Stomach (tissue), 8 donors: ENCODE measurements at regions not wholly inside any gene's neighbourhood (a gene's known extent, or its start where the extent isn't known, plus 50 kb on each side); places are given as distances from the start of the nearest gene placed in this dataset.

Source experiments
- DNase-seq, 2 donors: peaks; one replicate each; pipeline versions ENCODE4 v3.0.0 to v3.0.0-alpha.2; 2013 to 2019
- H3K27ac ChIP-seq, 5 donors: fragments of 200-600 bp in 4 of 5; sonication (generic) in 4 of 5; one replicate each; pipeline ENCODE4 v1.5.1; 2013 to 2019; ENCODE audit warnings: mild to moderate bottlenecking in 1 of 5, moderate library complexity in 1 of 5
- H3K27me3 ChIP-seq, 3 donors: fragments of 200-600 bp; sonication (generic); one replicate each; pipeline ENCODE4 v1.5.1; 2017 to 2019; ENCODE audit warnings: mixed run types in 1 of 3
- H3K36me3 ChIP-seq, 4 donors: fragments of 200-600 bp; sonication (generic); 1 replicate in 3 of 4; 2 replicates in 1 of 4; pipeline ENCODE4 v1.5.1; 2016 to 2019
- H3K4me1 ChIP-seq, 4 donors: fragments of 200-600 bp; sonication (generic); one replicate each; pipeline ENCODE4 v1.5.1; 2016 to 2019
- H3K4me3 ChIP-seq, 4 donors: fragments of 200-600 bp; sonication (generic) in 3 of 4; one replicate each; pipeline ENCODE4 v1.5.1; 2016 to 2019; ENCODE audit warnings: mild to moderate bottlenecking in 1 of 4
- H3K9me3 ChIP-seq, 4 donors: fragments of 200-600 bp; sonication (generic); one replicate each; pipeline ENCODE4 v1.5.1; 2016 to 2019
- EP300 ChIP-seq: sonication (generic); formaldehyde crosslinking; IDR thresholded peaks from one replicate; pipeline ENCODE4 v1.6.1; 2017; ENCODE audit warnings: antibody characterized with exemption
- POLR2A ChIP-seq, 4 donors: fragments of 450-650 bp; IDR thresholded peaks; one replicate each; pipeline ENCODE4 v1.6.1; 2016; ENCODE audit warnings: antibody characterized with exemption in 4 of 4, control low read depth in 2 of 4, mild to moderate bottlenecking in 1 of 4, moderate library complexity in 1 of 4
- POLR2AphosphoS5 ChIP-seq, 3 donors: sonication (generic); formaldehyde crosslinking; IDR thresholded peaks; one replicate each; pipeline ENCODE4 v1.6.1; 2016; ENCODE audit warnings: antibody characterized with exemption in 3 of 3
- WGBS, 5 donors: extraction: QIAGEN DNeasy Blood & Tissue Kit in 3 of 5; methylation state at CpG; one replicate each; pipeline versions ENCODE4 v1.1.5 to v1.1.7; 2013 to 2018; 5-methylcytosine and 5-hydroxymethylcytosine counted together
- intact Hi-C: fragments of 100-400 bp; cut with DNase I; formaldehyde crosslinking; loops from one replicate; pipeline ENCODE4 v1.15.1; 2023; ENCODE audit warnings: low total_unique reads
- TF ChIP-seq, protein P1 (sequence below), 7 experiments: fragments of 450-650 bp in 4 of 7; fragments of 200-600 bp in 3 of 7; sonication (generic) in 3 of 7; IDR thresholded peaks; one replicate each; pipeline ENCODE4 v1.5.1; 2016 to 2019; ENCODE audit warnings: antibody characterized with exemption in 7 of 7, control low read depth in 2 of 7, mild to moderate bottlenecking in 1 of 7
- donor health status: healthy with polysubstance abuse.
- donor health status: Bipolar disorder and iron deficiency.
- donor health status: healthy.

DNA sequence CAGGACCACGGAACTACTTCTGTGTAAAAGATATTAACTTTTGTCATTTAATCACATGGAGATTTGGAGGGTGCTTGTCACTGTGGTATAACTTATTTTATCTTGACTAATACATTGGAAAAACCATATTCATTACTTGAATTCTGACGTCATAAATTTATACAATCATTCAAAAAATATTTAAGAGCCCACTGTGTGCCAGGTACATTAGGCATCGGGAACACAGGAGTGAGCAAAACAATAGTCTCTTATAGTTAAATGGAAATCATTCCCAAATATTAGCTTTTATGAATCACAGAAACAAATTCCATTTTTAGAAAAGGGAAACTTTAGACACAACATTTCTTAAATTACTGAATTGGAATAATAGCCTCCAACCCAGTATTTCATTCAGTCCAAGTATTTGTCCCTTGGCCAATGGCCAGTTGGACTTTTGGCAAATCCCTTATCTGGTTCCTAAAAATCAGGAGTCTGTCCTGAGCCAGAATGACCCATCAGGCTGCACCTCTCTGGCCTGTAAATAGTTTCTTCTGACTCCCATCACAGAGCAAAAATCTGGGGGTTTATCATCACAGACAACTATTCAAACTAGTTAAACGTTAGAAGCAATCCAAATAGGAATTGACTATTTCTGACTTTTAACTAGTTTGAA, 104.3 kb upstream of the FSTL4 start:
- Histone ChIP-seq H3K27me3 (no peaks in the 10 kb centered on the region), H3K4me1 (no peaks in the 10 kb centered on the region), H3K36me3 (no peaks in the 10 kb centered on the region), H3K27ac (no peak overlapping the region), H3K9me3 (peaks cover 0 to 10% (median 9%) of the 10 kb centered on the region in 4 donors), H3K4me3 (no peak overlapping the region)
- WGBS, 5 donors: 65 to 78% (median 71%) methylated on average over 4 of the region's 4 CpGs
- TF ChIP-seq POLR2AphosphoS5 (IDR thresholded peaks at IDR 0.05): no peak
- TF ChIP-seq EP300: no peak
- no peak for TF ChIP-seq POLR2A (IDR thresholded peaks at IDR 0.05)
- no peak for DNase-seq
- intact Hi-C loops: no loop called here

DNA sequence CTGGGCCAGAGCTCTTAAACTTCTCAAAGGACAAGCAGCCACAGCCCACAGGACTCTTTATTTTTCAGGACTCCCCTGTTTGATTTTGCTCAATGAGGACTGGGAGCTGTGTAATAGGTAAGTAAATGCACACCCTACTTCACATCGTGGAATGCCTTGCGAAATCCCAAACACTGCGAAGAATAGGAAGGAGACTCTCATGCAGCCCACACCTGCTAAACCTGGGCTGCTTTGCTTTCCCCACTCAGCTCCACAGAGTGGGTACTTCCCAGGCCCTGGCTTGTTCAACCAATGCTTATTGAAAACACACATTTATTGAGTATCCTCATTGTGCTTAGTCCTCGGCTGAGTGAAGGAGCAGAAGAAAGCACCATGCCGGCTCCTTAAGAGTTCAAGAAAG, 103.3 kb upstream of the FSTL4 start:
- no peak for TF ChIP-seq POLR2AphosphoS5 (IDR thresholded peaks at IDR 0.05)
- no peak for TF ChIP-seq POLR2A (IDR thresholded peaks at IDR 0.05)
- TF ChIP-seq, protein P1, sequence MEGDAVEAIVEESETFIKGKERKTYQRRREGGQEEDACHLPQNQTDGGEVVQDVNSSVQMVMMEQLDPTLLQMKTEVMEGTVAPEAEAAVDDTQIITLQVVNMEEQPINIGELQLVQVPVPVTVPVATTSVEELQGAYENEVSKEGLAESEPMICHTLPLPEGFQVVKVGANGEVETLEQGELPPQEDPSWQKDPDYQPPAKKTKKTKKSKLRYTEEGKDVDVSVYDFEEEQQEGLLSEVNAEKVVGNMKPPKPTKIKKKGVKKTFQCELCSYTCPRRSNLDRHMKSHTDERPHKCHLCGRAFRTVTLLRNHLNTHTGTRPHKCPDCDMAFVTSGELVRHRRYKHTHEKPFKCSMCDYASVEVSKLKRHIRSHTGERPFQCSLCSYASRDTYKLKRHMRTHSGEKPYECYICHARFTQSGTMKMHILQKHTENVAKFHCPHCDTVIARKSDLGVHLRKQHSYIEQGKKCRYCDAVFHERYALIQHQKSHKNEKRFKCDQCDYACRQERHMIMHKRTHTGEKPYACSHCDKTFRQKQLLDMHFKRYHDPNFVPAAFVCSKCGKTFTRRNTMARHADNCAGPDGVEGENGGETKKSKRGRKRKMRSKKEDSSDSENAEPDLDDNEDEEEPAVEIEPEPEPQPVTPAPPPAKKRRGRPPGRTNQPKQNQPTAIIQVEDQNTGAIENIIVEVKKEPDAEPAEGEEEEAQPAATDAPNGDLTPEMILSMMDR (IDR thresholded peaks at IDR 0.05): no peak
- no peak for TF ChIP-seq EP300
- DNase-seq: no peak
- Histone ChIP-seq H3K27me3 (no peaks in the 10 kb centered on the region), H3K4me1 (no peaks in the 10 kb centered on the region), H3K27ac (no peak overlapping the region), H3K4me3 (no peak overlapping the region), H3K36me3 (no peaks in the 10 kb centered on the region), H3K9me3 (peaks cover 0 to 2% (median 0%) of the 10 kb centered on the region in 4 donors)
- intact Hi-C loops: no loop called here
- 71 to 87% (median 76%) methylated on average over 5 of the region's 5 CpGs for WGBS, 5 donors

DNA sequence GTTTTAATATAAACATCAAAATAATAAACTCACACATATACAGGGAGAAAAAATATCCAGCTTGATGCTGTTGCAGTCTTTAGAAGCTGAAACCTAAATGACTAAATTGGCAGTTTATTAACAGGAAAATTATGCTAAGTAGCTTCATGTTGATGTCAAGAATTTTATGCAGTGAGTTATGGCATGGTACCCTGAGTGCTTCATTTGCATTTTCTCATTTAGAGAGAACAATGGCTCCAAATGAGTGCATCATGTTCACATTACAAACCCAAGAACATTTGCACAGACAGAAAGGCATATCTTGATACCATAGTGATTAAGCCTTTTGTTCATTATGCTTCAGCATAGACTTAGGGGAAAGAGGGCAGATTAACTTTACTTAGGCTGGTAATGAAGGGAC, 102.9 kb upstream of the FSTL4 start:
- H3K4me3 ChIP-seq: no peak overlapping the region
- intact Hi-C loops: no loop called here
- no peaks in the 10 kb centered on the region for H3K36me3 ChIP-seq
- H3K9me3 ChIP-seq: no peaks in the 10 kb centered on the region
- H3K4me1 ChIP-seq: no peaks in the 10 kb centered on the region
- no peak for TF ChIP-seq POLR2AphosphoS5 (IDR thresholded peaks at IDR 0.05)
- H3K27ac ChIP-seq: no peak overlapping the region
- no peak for DNase-seq
- no peaks in the 10 kb centered on the region for H3K27me3 ChIP-seq

DNA sequence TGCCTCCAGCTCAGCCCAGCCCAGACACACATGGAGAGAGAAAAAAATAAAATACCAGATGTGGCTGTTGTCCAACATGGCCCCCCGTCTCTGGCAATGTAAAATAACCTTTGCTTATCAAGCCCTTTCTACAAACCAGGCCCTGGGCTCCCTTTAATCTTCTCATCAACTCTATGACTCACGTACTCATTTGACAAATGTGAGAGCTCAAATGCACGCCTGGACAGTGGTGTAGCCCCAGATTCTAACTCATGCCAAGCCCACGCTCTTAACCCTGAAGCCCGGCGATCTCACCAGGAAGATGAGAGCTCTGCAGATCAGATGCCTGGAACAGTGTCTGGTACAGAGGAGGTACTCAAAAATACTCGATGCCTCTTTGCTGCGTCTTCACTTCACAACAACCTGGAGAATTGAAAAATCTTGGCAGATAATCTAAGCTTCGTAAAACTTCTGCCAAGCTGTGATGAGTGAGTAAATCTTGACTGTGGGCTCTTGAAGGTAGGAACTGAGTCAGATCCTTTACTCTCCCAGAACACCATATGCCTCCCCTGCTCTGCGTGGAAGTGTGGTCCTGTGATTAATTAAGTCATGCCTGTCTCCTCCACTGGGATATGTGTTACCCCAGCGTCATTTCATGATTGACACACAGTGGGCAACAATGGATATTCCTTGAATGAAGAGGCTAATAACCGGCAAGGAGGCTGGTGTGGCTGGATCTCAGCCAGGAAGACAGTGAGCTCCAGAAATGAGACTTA, 102.0 kb upstream of the FSTL4 start:
- Histone ChIP-seq H3K27ac (no peak overlapping the region), H3K4me3 (no peak overlapping the region), H3K27me3 (no peaks in the 10 kb centered on the region), H3K36me3 (no peaks in the 10 kb centered on the region), H3K4me1 (peaks cover 0 to 7% (median 2%) of the 10 kb centered on the region in 4 donors), H3K9me3 (no peaks in the 10 kb centered on the region)
- no peak for DNase-seq
- intact Hi-C loops: no loop called here
- 65 to 74% (median 68%) methylated on average over 12 of the region's 12 CpGs for WGBS, 5 donors
- TF ChIP-seq POLR2AphosphoS5 (IDR thresholded peaks at IDR 0.05) (no peak), EP300 (no peak), POLR2A (IDR thresholded peaks at IDR 0.05) (no peak)
- TF ChIP-seq, protein P1 (IDR thresholded peaks at IDR 0.05): no peak

DNA sequence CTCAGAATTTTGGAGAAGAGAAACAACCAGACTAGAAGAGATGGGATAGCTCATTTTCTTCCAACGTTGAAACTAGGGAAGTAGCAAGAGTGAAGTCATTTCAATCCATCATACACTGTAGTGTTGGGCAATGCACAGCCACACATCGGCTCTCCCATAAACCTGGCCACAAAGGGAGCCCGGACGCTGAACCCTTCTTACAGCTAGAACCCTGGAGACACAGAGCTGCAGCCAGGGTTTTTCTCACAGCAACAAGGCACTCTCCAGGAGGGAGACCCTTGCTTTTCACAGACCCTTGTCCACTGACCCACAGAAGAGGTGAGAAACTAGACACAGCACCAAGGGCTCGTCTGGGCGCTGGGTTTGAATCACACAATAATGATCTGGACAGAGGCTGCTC, 101.4 kb upstream of the FSTL4 start:
- no peak for DNase-seq
- intact Hi-C loops: no loop called here
- Histone ChIP-seq H3K9me3 (no peaks in the 10 kb centered on the region), H3K4me3 (no peak overlapping the region), H3K27ac (no peak overlapping the region), H3K4me1 (peaks cover 0 to 13% (median 4%) of the 10 kb centered on the region in 4 donors), H3K36me3 (no peaks in the 10 kb centered on the region), H3K27me3 (no peaks in the 10 kb centered on the region)
- 66 to 85% (median 81%) methylated on average over 6 of the region's 6 CpGs for WGBS, 5 donors
- TF ChIP-seq EP300 (no peak), POLR2AphosphoS5 (IDR thresholded peaks at IDR 0.05) (no peak), POLR2A (IDR thresholded peaks at IDR 0.05) (no peak)
- TF ChIP-seq, protein P1 (IDR thresholded peaks at IDR 0.05): no peak
